ENCODE measurements at regions not wholly inside any gene's neighbourhood (a gene's known extent, or its start where the extent isn't known, plus 50 kb on each side); places are given as distances from the start of the nearest gene placed in this dataset.

- Histone ChIP-seq H3K36me3 (ENCODE audit: control insufficient read depth, insufficient read depth, low read length) (no peaks in the 10 kb centered on the region), H3K4me1 (ENCODE audit: control insufficient read depth, insufficient read depth, low read length) (no peaks in the 10 kb centered on the region), H3K4me3 (ENCODE audit: low read length) (no peak overlapping the region), H3K27me3 (ENCODE audit: control insufficient read depth, insufficient read depth, low read length) (no peaks in the 10 kb centered on the region), H3K27ac (ENCODE audit: low read depth, low read length) (no peak overlapping the region), H3K9ac (ENCODE audit: low read length) (no peak overlapping the region)
These were observed 134.3 kb upstream of the TNRC6C start for GRCh38 chr17:77824102-77824779.

- no peaks in the 10 kb centered on the region for H3K36me3 ChIP-seq (ENCODE audit: control insufficient read depth, insufficient read depth, low read length)
- H3K27me3 ChIP-seq (ENCODE audit: control insufficient read depth, insufficient read depth, low read length) = no peaks in the 10 kb centered on the region
- no peak overlapping the region for H3K4me3 ChIP-seq (ENCODE audit: low read length)
- no peaks in the 10 kb centered on the region for H3K4me1 ChIP-seq (ENCODE audit: control insufficient read depth, insufficient read depth, low read length)
- H3K9ac ChIP-seq (ENCODE audit: low read length) = no peak overlapping the region
- no peak overlapping the region for H3K27ac ChIP-seq (ENCODE audit: low read depth, low read length)
These were observed 133.7 kb upstream of the TNRC6C start for GRCh38 chr17:77824780-77825280.

- H3K27ac ChIP-seq (ENCODE audit: low read depth, low read length) = no peak overlapping the region
- H3K9ac ChIP-seq (ENCODE audit: low read length) = no peak overlapping the region
- H3K4me3 ChIP-seq (ENCODE audit: low read length) = no peak overlapping the region
- H3K4me1 ChIP-seq (ENCODE audit: control insufficient read depth, insufficient read depth, low read length) = peaks cover 1% of the 10 kb centered on the region
- H3K36me3 ChIP-seq (ENCODE audit: control insufficient read depth, insufficient read depth, low read length) = no peaks in the 10 kb centered on the region
- no peaks in the 10 kb centered on the region for H3K27me3 ChIP-seq (ENCODE audit: control insufficient read depth, insufficient read depth, low read length)
These were observed 132.9 kb upstream of the TNRC6C start for GRCh38 chr17:77825621-77826020.

DNA sequence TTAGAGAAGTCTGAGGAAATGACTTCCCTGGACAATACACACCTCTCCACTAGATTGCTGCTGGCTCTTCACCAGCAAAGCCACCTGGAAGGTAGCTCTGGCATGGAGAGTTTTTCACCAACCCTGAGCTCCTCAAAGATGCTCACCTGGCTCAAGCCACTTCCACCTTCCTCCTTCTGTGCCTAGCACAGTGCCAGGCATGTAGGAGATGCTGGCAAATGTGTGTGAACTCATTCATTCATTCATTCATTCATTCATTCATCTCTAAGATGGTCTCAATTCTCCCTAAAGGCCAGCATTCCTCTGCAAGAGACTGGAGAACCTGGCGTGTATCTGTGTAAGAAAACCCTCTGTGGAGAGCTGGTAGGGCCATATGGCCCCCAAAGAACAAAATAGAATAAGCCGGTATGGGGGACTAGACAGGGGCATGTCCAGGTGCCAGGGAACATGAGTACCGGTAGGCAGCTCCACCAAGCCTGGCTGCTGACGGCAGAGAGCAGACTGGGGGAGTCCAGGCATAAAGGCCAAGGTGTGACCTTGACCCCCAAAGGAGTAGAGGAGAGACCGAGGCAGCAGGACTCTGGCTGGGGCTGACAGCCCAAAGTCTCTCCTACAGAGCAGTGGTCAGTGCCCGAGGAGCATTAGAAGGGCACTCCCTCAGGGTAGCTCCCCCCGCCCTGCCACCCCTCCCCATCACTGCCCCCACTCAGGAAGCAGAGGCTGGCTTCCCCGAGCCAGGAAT lies 132.2 kb upstream of the TNRC6C start:
- H3K9ac ChIP-seq (ENCODE audit: low read length) = no peak overlapping the region
- no peaks in the 10 kb centered on the region for H3K27me3 ChIP-seq (ENCODE audit: control insufficient read depth, insufficient read depth, low read length)
- H3K4me3 ChIP-seq (ENCODE audit: low read length) = no peak overlapping the region
- no peak overlapping the region for H3K27ac ChIP-seq (ENCODE audit: low read depth, low read length)
- peaks cover 7% of the 10 kb centered on the region for H3K4me1 ChIP-seq (ENCODE audit: control insufficient read depth, insufficient read depth, low read length)
- no peaks in the 10 kb centered on the region for H3K36me3 ChIP-seq (ENCODE audit: control insufficient read depth, insufficient read depth, low read length)

GRCh38 chr17:77827039-77827438 lies 131.5 kb upstream of the TNRC6C start:
- H3K4me1 ChIP-seq (ENCODE audit: control insufficient read depth, insufficient read depth, low read length) = peaks cover 7% of the 10 kb centered on the region
- H3K27me3 ChIP-seq (ENCODE audit: control insufficient read depth, insufficient read depth, low read length) = no peaks in the 10 kb centered on the region
- H3K27ac ChIP-seq (ENCODE audit: low read depth, low read length) = no peak overlapping the region
- no peaks in the 10 kb centered on the region for H3K36me3 ChIP-seq (ENCODE audit: control insufficient read depth, insufficient read depth, low read length)
- H3K4me3 ChIP-seq (ENCODE audit: low read length) = no peak overlapping the region
- no peak overlapping the region for H3K9ac ChIP-seq (ENCODE audit: low read length)

- no peak overlapping the region for H3K27ac ChIP-seq (ENCODE audit: low read depth, low read length)
- no peaks in the 10 kb centered on the region for H3K27me3 ChIP-seq (ENCODE audit: control insufficient read depth, insufficient read depth, low read length)
- H3K4me1 ChIP-seq (ENCODE audit: control insufficient read depth, insufficient read depth, low read length) = peaks cover 7% of the 10 kb centered on the region
- H3K9ac ChIP-seq (ENCODE audit: low read length) = no peak overlapping the region
- no peak overlapping the region for H3K4me3 ChIP-seq (ENCODE audit: low read length)
- no peaks in the 10 kb centered on the region for H3K36me3 ChIP-seq (ENCODE audit: control insufficient read depth, insufficient read depth, low read length)
These were observed 131.0 kb upstream of the TNRC6C start for GRCh38 chr17:77827511-77827910.

DNA sequence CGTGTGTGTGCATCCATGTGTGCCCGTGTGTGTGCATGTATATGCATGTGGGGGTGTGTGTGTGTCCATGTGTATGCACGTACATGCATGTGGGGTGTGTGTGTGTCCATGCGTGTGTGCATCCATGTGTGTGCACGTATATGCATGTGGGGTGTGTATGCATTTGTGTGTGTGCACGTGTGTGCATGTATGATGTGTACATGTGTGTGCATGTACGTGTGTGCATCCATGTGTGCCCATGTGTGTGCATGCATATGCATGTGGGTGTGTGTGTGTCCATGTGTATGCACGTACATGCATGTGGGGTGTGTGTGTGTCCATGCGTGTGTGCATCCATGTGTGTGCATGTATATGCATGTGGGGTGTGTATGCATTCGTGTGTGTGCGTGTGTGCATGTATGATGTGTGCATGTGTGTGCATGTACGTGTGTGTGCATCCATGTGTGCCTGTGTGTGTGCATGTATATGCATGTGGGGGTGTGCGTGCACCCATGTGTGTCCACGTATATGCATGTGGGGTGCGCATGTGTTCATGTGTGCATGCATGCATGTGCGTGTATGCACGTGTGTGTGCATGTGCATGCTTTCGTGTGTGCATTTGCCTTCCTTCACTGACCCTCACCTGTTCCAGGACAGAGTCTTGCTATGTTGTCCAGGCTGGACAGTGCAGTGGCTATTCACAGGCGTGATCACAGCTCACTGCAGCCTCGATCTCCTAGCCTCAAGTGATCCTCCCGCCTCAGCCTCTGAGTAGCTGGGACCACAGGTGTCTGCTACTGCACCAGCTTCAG lies 129.6 kb upstream of the TNRC6C start:
- Histone ChIP-seq H3K4me3 (ENCODE audit: low read length) (no peak overlapping the region), H3K4me1 (ENCODE audit: control insufficient read depth, insufficient read depth, low read length) (peaks cover 7% of the 10 kb centered on the region), H3K36me3 (ENCODE audit: control insufficient read depth, insufficient read depth, low read length) (no peaks in the 10 kb centered on the region), H3K9ac (ENCODE audit: low read length) (no peak overlapping the region), H3K27ac (ENCODE audit: low read depth, low read length) (no peak overlapping the region), H3K27me3 (ENCODE audit: control insufficient read depth, insufficient read depth, low read length) (no peaks in the 10 kb centered on the region)

- no peak overlapping the region for H3K4me3 ChIP-seq (ENCODE audit: low read length)
- no peaks in the 10 kb centered on the region for H3K27me3 ChIP-seq (ENCODE audit: control insufficient read depth, insufficient read depth, low read length)
- H3K9ac ChIP-seq (ENCODE audit: low read length) = no peak overlapping the region
- no peaks in the 10 kb centered on the region for H3K36me3 ChIP-seq (ENCODE audit: control insufficient read depth, insufficient read depth, low read length)
- peak overlapping the region; percentile 73 for H3K27ac ChIP-seq (ENCODE audit: low read depth, low read length)
- peaks cover 7% of the 10 kb centered on the region for H3K4me1 ChIP-seq (ENCODE audit: control insufficient read depth, insufficient read depth, low read length)
These were observed 128.4 kb upstream of the TNRC6C start for GRCh38 chr17:77829843-77830799.

- Histone ChIP-seq H3K4me1 (ENCODE audit: control insufficient read depth, insufficient read depth, low read length) (peaks cover 7% of the 10 kb centered on the region), H3K9ac (ENCODE audit: low read length) (no peak overlapping the region), H3K36me3 (ENCODE audit: control insufficient read depth, insufficient read depth, low read length) (no peaks in the 10 kb centered on the region), H3K27me3 (ENCODE audit: control insufficient read depth, insufficient read depth, low read length) (no peaks in the 10 kb centered on the region), H3K27ac (ENCODE audit: low read depth, low read length) (peak overlapping the region; percentile 73), H3K4me3 (ENCODE audit: low read length) (peak overlapping the region; percentile 8)
These were observed 127.6 kb upstream of the TNRC6C start for GRCh38 chr17:77830816-77831473.

GRCh38 chr17:77831474-77832179 lies 126.9 kb upstream of the TNRC6C start:
- peaks cover 7% of the 10 kb centered on the region for H3K4me1 ChIP-seq (ENCODE audit: control insufficient read depth, insufficient read depth, low read length)
- no peak overlapping the region for H3K27ac ChIP-seq (ENCODE audit: low read depth, low read length)
- no peaks in the 10 kb centered on the region for H3K27me3 ChIP-seq (ENCODE audit: control insufficient read depth, insufficient read depth, low read length)
- no peak overlapping the region for H3K9ac ChIP-seq (ENCODE audit: low read length)
- H3K36me3 ChIP-seq (ENCODE audit: control insufficient read depth, insufficient read depth, low read length) = no peaks in the 10 kb centered on the region
- no peak overlapping the region for H3K4me3 ChIP-seq (ENCODE audit: low read length)

DNA sequence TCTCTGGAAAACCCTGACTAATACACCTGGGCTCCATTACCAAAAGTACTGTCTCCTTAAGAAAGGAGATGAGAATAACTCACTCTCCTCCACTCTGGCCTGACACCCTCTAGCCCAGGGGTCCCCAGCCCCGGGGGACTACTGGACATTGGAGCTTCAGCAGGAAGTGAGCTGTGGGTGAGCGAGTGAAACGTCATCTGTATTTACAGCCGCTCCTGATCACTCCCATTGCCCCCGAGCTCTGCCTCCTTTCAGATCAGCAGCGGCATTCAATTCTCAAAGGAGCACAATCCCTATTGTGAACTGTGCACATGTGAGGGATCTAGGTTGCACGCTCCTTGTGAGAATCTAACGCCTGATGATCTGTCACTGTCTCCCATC lies 126.3 kb upstream of the TNRC6C start:
- H3K9ac ChIP-seq (ENCODE audit: low read length) = no peak overlapping the region
- H3K4me1 ChIP-seq (ENCODE audit: control insufficient read depth, insufficient read depth, low read length) = peaks cover 7% of the 10 kb centered on the region
- no peak overlapping the region for H3K4me3 ChIP-seq (ENCODE audit: low read length)
- no peaks in the 10 kb centered on the region for H3K36me3 ChIP-seq (ENCODE audit: control insufficient read depth, insufficient read depth, low read length)
- H3K27ac ChIP-seq (ENCODE audit: low read depth, low read length) = no peak overlapping the region
- H3K27me3 ChIP-seq (ENCODE audit: control insufficient read depth, insufficient read depth, low read length) = no peaks in the 10 kb centered on the region
